ENCODE measurements at regions not wholly inside any gene's neighbourhood (a gene's known extent, or its start where the extent isn't known, plus 50 kb on each side); places are given as distances from the start of the nearest gene placed in this dataset.
"Not testable (repeated sequence)": the region's sequence is repeated elsewhere in the genome, so short reads cannot be mapped to it uniquely, and the experiment has no call there.

DNA sequence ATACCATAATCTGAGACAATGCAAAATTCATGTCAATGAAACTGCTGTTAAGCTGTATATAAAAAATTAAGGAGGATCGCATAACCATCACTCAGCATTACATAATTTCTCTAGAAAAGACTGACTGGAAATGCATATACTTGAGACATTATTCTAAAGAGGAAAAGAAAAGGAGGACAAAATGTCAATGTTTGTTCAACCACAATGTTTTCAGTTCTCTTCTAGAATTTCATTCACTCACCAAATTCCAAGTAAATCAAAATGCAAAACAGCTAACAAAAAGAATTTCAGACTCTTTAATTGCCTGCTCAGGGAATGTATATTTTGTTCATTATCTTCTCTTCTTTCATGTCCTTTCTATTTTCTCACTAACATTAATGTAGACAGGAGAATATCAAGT is 106.2 kb upstream of the CCDC28A start:
- H3K4me3 ChIP-seq (ENCODE audit: control insufficient read depth in 1 of 7, extremely low read depth in 1 of 7, insufficient read depth in 4 of 7, low read depth in 2 of 7, low read length in 6 of 7) = no peak overlapping the region
- no peaks in the 10 kb centered on the region for H3K27me3 ChIP-seq (replicated peaks in 2 of 5; ENCODE audit: control insufficient read depth in 4 of 5, insufficient read depth in 5 of 5, low read length in 4 of 5)
- H3K36me3 ChIP-seq (ENCODE audit: control insufficient read depth in 4 of 4, insufficient read depth in 4 of 4, low read length in 3 of 4) = no peaks in the 10 kb centered on the region
- no CpG with 5 or more reads among the region's 1 CpG for WGBS (ENCODE audit: insufficient coverage)
- H3K4me1 ChIP-seq (ENCODE audit: control extremely low read depth in 1 of 4, control insufficient read depth in 4 of 4, insufficient read depth in 4 of 4, low read length in 3 of 4) = peaks cover 0 to 20% (median 5%) of the 10 kb centered on the region in 4 experiments
- H3K27ac ChIP-seq (ENCODE audit: insufficient read depth in 1 of 2, low read depth in 1 of 2, low read length in 2 of 2, poor library complexity in 1 of 2, severe bottlenecking in 2 of 2) = no peak overlapping the region
- CTCF ChIA-PET = interaction anchor here (1.0 kb wide), 1 partner anchor 59 kb away, joined by 3 read pairs; no protein-coding TSS in a partner anchor
- no peak for DNase-seq
- H3K9me3 ChIP-seq (ENCODE audit: control extremely low read depth in 1 of 5, control insufficient read depth in 4 of 5, insufficient read depth in 2 of 5, low read depth in 1 of 5, low read length in 4 of 5) = no peaks in the 10 kb centered on the region
- POLR2A ChIA-PET = no interaction called here

DNA sequence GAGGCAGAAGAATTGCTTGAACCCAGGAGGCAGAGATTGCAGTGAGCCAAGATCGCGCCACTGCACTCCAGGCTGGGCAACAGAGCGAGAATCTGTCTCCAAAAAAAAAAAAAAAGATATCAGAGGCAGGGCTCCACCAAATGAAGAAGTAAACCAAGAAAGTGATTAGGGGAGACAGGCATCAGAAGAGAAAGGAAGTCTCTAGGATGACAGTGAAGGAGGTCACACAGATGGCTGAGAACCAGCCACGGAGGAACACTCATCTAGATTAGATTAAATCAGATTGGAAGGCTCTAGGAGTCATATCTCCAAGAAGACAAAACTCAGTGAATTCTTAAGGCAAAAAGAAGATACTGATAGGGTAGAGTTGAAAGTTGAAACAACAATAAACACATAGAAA is 102.2 kb upstream of the CCDC28A start:
- 96% methylated on average over 3 of the region's 4 CpGs for WGBS (ENCODE audit: insufficient coverage)
- ChIA-PET POLR2A (no interaction called here), CTCF (interaction anchor here (1.9 kb wide), 1 partner anchor 10 kb away, joined by 5 read pairs; no protein-coding TSS in a partner anchor)
- Histone ChIP-seq H3K36me3 (ENCODE audit: control insufficient read depth in 4 of 4, insufficient read depth in 4 of 4, low read length in 3 of 4) (no peaks in the 10 kb centered on the region), H3K4me1 (ENCODE audit: control extremely low read depth in 1 of 4, control insufficient read depth in 4 of 4, insufficient read depth in 4 of 4, low read length in 3 of 4) (peaks cover 0 to 34% (median 10%) of the 10 kb centered on the region in 4 experiments), H3K27ac (ENCODE audit: insufficient read depth in 1 of 2, low read depth in 1 of 2, low read length in 2 of 2, poor library complexity in 1 of 2, severe bottlenecking in 2 of 2) (no peak overlapping the region), H3K4me3 (ENCODE audit: control insufficient read depth in 1 of 7, extremely low read depth in 1 of 7, insufficient read depth in 4 of 7, low read depth in 2 of 7, low read length in 6 of 7) (no peak overlapping the region), H3K27me3 (replicated peaks in 2 of 5; ENCODE audit: control insufficient read depth in 4 of 5, insufficient read depth in 5 of 5, low read length in 4 of 5) (no peaks in the 10 kb centered on the region), H3K9me3 (ENCODE audit: control extremely low read depth in 1 of 5, control insufficient read depth in 4 of 5, insufficient read depth in 2 of 5, low read depth in 1 of 5, low read length in 4 of 5) (no peaks in the 10 kb centered on the region)
- DNase-seq = peak in 2 of 3 donors; percentile 63 to 71

DNA sequence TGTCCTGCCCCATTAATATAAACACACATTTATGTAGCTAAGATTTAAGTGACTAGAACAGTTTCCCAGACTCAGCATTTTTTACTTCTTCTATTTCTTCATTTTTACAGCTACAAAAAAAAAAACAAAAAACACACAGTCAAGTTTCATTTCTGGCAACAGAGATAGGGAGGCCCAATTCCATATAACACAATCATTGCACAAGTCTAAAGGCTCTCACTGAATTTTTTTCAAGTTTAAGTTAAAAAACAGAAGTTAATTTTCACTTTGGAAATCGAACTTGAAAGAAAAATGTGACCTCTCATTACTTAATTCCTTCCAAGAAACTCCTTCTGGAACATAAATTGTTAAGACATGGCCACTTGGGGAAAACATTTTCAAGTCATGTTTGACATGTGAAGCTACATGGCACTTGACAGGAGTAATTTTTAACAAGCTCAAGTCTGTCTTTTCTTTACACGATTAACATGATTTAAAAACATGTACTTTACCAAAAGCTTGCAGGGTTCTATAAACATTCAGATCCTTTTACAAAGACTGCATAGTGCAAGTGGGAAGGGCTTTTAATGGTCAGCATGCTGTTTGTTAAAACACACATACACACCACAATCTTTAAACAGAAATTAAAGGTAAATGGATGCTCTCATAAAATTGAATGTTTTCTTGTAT is 100.1 kb upstream of the CCDC28A start:
- peak overlapping the region in 2 of 7 experiments; percentile 24 to 48 for H3K4me3 ChIP-seq (ENCODE audit: control insufficient read depth in 1 of 7, extremely low read depth in 1 of 7, insufficient read depth in 4 of 7, low read depth in 2 of 7, low read length in 6 of 7)
- ChIA-PET POLR2A (no interaction called here), CTCF (interaction anchor here (0.6 to 3.0 kb wide), 11 partner anchors 8 to 93 kb away, joined by 3 to 15 read pairs (median 3); no protein-coding TSS in a partner anchor)
- H3K27ac ChIP-seq (ENCODE audit: insufficient read depth in 1 of 2, low read depth in 1 of 2, low read length in 2 of 2, poor library complexity in 1 of 2, severe bottlenecking in 2 of 2) = no peak overlapping the region
- no peaks in the 10 kb centered on the region for H3K27me3 ChIP-seq (replicated peaks in 2 of 5; ENCODE audit: control insufficient read depth in 4 of 5, insufficient read depth in 5 of 5, low read length in 4 of 5)
- peaks cover 0 to 34% (median 10%) of the 10 kb centered on the region in 4 experiments for H3K4me1 ChIP-seq (ENCODE audit: control extremely low read depth in 1 of 4, control insufficient read depth in 4 of 4, insufficient read depth in 4 of 4, low read length in 3 of 4)
- DNase-seq = peak; percentile 46 to 75 (median 68)
- no peaks in the 10 kb centered on the region for H3K9me3 ChIP-seq (ENCODE audit: control extremely low read depth in 1 of 5, control insufficient read depth in 4 of 5, insufficient read depth in 2 of 5, low read depth in 1 of 5, low read length in 4 of 5)
- H3K36me3 ChIP-seq (ENCODE audit: control insufficient read depth in 4 of 4, insufficient read depth in 4 of 4, low read length in 3 of 4) = no peaks in the 10 kb centered on the region
- 0% methylated on average over 1 of the region's 2 CpGs for WGBS (ENCODE audit: insufficient coverage)

DNA sequence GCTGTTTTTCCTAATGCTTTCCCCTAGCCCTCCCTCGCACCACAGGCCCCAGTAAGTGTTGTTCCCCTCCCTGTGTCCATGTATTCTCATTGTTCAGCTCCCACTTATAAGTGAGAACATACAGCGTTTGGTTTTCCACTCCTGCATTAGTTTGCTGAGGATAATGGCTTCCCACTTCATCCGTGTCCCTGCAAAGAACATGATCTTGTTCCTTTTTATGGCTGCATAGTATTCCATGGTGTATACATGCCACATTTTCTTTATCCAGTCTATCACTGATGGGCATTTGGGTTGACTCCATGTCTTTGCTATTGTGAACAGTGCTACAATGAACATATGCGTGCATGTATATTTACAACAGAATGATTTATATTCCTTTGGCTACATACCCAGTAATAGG is 99.1 kb upstream of the CCDC28A start:
- DNase-seq; H3K9me3 ChIP-seq (ENCODE audit: control extremely low read depth in 1 of 5, control insufficient read depth in 4 of 5, insufficient read depth in 2 of 5, low read depth in 1 of 5, low read length in 4 of 5); H3K36me3 ChIP-seq (ENCODE audit: control insufficient read depth in 4 of 4, insufficient read depth in 4 of 4, low read length in 3 of 4); H3K27me3 ChIP-seq (replicated peaks in 2 of 5; ENCODE audit: control insufficient read depth in 4 of 5, insufficient read depth in 5 of 5, low read length in 4 of 5); H3K27ac ChIP-seq (ENCODE audit: insufficient read depth in 1 of 2, low read depth in 1 of 2, low read length in 2 of 2, poor library complexity in 1 of 2, severe bottlenecking in 2 of 2); H3K4me3 ChIP-seq (ENCODE audit: control insufficient read depth in 1 of 7, extremely low read depth in 1 of 7, insufficient read depth in 4 of 7, low read depth in 2 of 7, low read length in 6 of 7): not testable (repeated sequence)
- peaks cover 0 to 32% (median 10%) of the 10 kb centered on the region in 4 experiments for H3K4me1 ChIP-seq (ENCODE audit: control extremely low read depth in 1 of 4, control insufficient read depth in 4 of 4, insufficient read depth in 4 of 4, low read length in 3 of 4)
- WGBS (ENCODE audit: insufficient coverage) = 100% methylated on average over 3 of the region's 4 CpGs
- CTCF ChIA-PET = interaction anchor here (1.0 to 3.0 kb wide), 4 partner anchors 10 to 19 kb away, joined by 3 to 15 read pairs (median 4); no protein-coding TSS in a partner anchor
- POLR2A ChIA-PET = interaction anchor here (0.6 kb wide), 1 partner anchor 26 kb away, joined by 4 read pairs; no protein-coding TSS in a partner anchor

DNA sequence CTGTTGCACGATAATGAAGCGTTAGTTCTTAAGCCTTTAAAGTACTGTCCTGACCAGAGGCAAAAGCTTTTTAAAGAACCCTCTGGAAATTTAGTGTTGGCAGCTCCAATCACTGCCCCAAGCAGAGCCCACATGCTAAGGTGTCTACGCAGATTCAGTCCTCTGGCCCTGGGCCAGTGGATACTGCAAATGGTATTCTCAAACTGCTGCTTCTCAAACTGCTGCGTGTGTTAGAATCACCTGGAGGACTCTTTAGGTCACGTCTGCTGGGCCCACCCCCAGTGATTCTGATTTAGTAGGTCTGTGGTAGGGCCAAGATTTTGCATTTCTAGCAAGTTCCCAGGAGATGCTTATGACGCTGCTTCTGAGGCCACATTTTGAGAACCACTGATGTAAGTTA is 96.0 kb upstream of the CCDC28A start:
- ChIA-PET CTCF (interaction anchor here (1.3 kb wide), 2 partner anchors 15 to 26 kb away, joined by 3 read pairs; no protein-coding TSS in a partner anchor), POLR2A (no interaction called here)
- 96% methylated on average over 6 of the region's 6 CpGs for WGBS (ENCODE audit: insufficient coverage)
- no peaks in the 10 kb centered on the region for H3K36me3 ChIP-seq (ENCODE audit: control insufficient read depth in 4 of 4, insufficient read depth in 4 of 4, low read length in 3 of 4)
- no peak overlapping the region for H3K4me3 ChIP-seq (ENCODE audit: control insufficient read depth in 1 of 7, extremely low read depth in 1 of 7, insufficient read depth in 4 of 7, low read depth in 2 of 7, low read length in 6 of 7)
- no peak for DNase-seq
- H3K4me1 ChIP-seq (ENCODE audit: control extremely low read depth in 1 of 4, control insufficient read depth in 4 of 4, insufficient read depth in 4 of 4, low read length in 3 of 4) = peaks cover 0 to 15% (median 6%) of the 10 kb centered on the region in 4 experiments
- H3K27me3 ChIP-seq (replicated peaks in 2 of 5; ENCODE audit: control insufficient read depth in 4 of 5, insufficient read depth in 5 of 5, low read length in 4 of 5) = no peaks in the 10 kb centered on the region
- H3K9me3 ChIP-seq (ENCODE audit: control extremely low read depth in 1 of 5, control insufficient read depth in 4 of 5, insufficient read depth in 2 of 5, low read depth in 1 of 5, low read length in 4 of 5) = no peaks in the 10 kb centered on the region
- no peak overlapping the region for H3K27ac ChIP-seq (ENCODE audit: insufficient read depth in 1 of 2, low read depth in 1 of 2, low read length in 2 of 2, poor library complexity in 1 of 2, severe bottlenecking in 2 of 2)

DNA sequence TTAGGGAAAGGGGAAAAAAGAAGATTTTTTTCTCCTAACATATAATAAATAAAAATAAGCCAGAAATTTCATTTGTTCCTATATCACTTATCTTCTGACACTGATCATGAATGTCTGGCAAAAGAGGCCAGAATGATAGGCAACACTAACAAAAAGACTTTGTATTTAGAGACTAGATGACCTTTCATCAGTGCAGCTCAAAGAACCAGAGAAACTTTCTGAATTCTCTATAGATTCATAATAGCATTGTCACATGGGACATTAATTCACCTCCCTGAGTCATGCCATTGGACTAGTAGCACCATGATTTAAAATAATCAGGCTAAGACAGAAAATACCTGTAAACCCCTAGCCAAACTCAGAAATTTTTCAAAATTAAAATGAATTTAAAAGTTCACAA is 95.4 kb upstream of the CCDC28A start:
- H3K36me3 ChIP-seq (ENCODE audit: control insufficient read depth in 4 of 4, insufficient read depth in 4 of 4, low read length in 3 of 4) = no peaks in the 10 kb centered on the region
- ChIA-PET CTCF (no interaction called here), POLR2A (no interaction called here)

DNA sequence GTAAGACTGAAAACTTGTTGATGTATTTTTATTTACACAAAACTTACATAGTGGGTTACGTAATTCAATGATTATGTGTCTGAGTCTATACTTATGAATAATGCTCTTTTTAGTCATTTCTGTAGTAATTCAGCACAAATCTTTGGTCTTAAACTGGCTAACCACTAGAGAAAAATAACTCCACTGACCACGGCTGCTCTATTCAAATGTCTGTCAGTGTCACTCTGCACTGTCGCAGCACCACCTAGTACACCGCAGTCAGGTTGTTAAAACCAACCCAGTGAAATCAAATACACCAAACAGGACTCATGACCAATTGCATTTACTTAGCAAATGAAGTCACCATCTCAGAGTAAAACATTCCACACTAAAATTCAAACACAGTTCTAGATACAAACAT is 93.5 kb upstream of the CCDC28A start:
- DNase-seq = no peak
- ChIA-PET POLR2A (no interaction called here), CTCF (interaction anchor here (0.7 to 2.0 kb wide), 4 partner anchors 8 to 12 kb away, joined by 3 to 9 read pairs (median 4); no protein-coding TSS in a partner anchor)

More for the DNA sequence above, 95.4 kb upstream of the CCDC28A start:
- Histone ChIP-seq H3K9me3 (ENCODE audit: control extremely low read depth in 1 of 5, control insufficient read depth in 4 of 5, insufficient read depth in 2 of 5, low read depth in 1 of 5, low read length in 4 of 5) (no peaks in the 10 kb centered on the region), H3K4me1 (ENCODE audit: control extremely low read depth in 1 of 4, control insufficient read depth in 4 of 4, insufficient read depth in 4 of 4, low read length in 3 of 4) (peaks cover 0 to 9% (median 2%) of the 10 kb centered on the region in 4 experiments), H3K27me3 (replicated peaks in 2 of 5; ENCODE audit: control insufficient read depth in 4 of 5, insufficient read depth in 5 of 5, low read length in 4 of 5) (no peaks in the 10 kb centered on the region), H3K4me3 (ENCODE audit: control insufficient read depth in 1 of 7, extremely low read depth in 1 of 7, insufficient read depth in 4 of 7, low read depth in 2 of 7, low read length in 6 of 7) (no peak overlapping the region), H3K27ac (ENCODE audit: insufficient read depth in 1 of 2, low read depth in 1 of 2, low read length in 2 of 2, poor library complexity in 1 of 2, severe bottlenecking in 2 of 2) (no peak overlapping the region)
- DNase-seq = no peak

More for the DNA sequence above, 93.5 kb upstream of the CCDC28A start:
- no peaks in the 10 kb centered on the region for H3K9me3 ChIP-seq (ENCODE audit: control extremely low read depth in 1 of 5, control insufficient read depth in 4 of 5, insufficient read depth in 2 of 5, low read depth in 1 of 5, low read length in 4 of 5)
- WGBS (ENCODE audit: insufficient coverage) = 100% methylated on average over 3 of the region's 4 CpGs
- no peak overlapping the region for H3K4me3 ChIP-seq (ENCODE audit: control insufficient read depth in 1 of 7, extremely low read depth in 1 of 7, insufficient read depth in 4 of 7, low read depth in 2 of 7, low read length in 6 of 7)
- no peak overlapping the region for H3K27ac ChIP-seq (ENCODE audit: insufficient read depth in 1 of 2, low read depth in 1 of 2, low read length in 2 of 2, poor library complexity in 1 of 2, severe bottlenecking in 2 of 2)
- H3K36me3 ChIP-seq (ENCODE audit: control insufficient read depth in 4 of 4, insufficient read depth in 4 of 4, low read length in 3 of 4) = no peaks in the 10 kb centered on the region
- no peaks in the 10 kb centered on the region for H3K27me3 ChIP-seq (replicated peaks in 2 of 5; ENCODE audit: control insufficient read depth in 4 of 5, insufficient read depth in 5 of 5, low read length in 4 of 5)
- peaks cover 0 to 7% (median 1%) of the 10 kb centered on the region in 4 experiments for H3K4me1 ChIP-seq (ENCODE audit: control extremely low read depth in 1 of 4, control insufficient read depth in 4 of 4, insufficient read depth in 4 of 4, low read length in 3 of 4)

Data from common myeloid progenitor, CD34-positive (primary cell).